ENCODE measurements at regions not wholly inside any gene's neighbourhood (a gene's known extent, or its start where the extent isn't known, plus 50 kb on each side); places are given as distances from the start of the nearest gene placed in this dataset.

DNA sequence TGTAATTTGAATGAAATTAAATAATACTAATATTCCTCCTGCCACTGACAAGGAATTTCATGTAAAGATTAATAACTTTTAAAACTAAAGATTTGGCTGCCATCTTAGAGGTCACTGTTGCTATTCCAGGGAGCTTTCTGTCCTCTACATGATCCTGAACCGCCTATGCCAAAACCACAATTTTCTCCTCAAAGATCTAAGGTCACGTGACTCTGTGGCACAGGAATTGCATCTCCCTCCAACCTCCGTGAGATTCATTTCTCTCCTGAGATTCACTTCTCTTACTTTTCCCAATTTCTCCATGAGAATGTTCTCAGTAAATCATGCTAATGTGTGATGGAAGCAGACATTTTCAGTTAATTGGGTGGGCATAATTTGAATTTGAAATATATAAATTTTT, 379.6 kb upstream of the TSHZ2 start:
- Histone ChIP-seq H3K36me3 (ENCODE audit: control insufficient read depth in 3 of 3, insufficient read depth in 2 of 3, low read depth in 1 of 3, low read length in 3 of 3) (no peaks in the 10 kb centered on the region), H3K27ac (ENCODE audit: low read depth in 1 of 3, low read length in 2 of 3) (no peak overlapping the region), H3K27me3 (ENCODE audit: control insufficient read depth in 3 of 3, insufficient read depth in 3 of 3, low read length in 3 of 3) (no peaks in the 10 kb centered on the region), H3K4me3 (ENCODE audit: low read depth in 1 of 3, low read length in 3 of 3) (no peak overlapping the region), H3K9me3 (ENCODE audit: control insufficient read depth in 2 of 2, insufficient read depth in 1 of 2, low read depth in 1 of 2, low read length in 1 of 2) (no peaks in the 10 kb centered on the region), H3K4me1 (ENCODE audit: control insufficient read depth in 3 of 3, insufficient read depth in 2 of 3, low read depth in 1 of 3, low read length in 2 of 3) (no peaks in the 10 kb centered on the region)
- no peak for DNase-seq
- WGBS, 3 donors = 79 to 83% (median 81%) methylated on average over 3 of the region's 3 CpGs
- no peak for FAIRE-seq

DNA sequence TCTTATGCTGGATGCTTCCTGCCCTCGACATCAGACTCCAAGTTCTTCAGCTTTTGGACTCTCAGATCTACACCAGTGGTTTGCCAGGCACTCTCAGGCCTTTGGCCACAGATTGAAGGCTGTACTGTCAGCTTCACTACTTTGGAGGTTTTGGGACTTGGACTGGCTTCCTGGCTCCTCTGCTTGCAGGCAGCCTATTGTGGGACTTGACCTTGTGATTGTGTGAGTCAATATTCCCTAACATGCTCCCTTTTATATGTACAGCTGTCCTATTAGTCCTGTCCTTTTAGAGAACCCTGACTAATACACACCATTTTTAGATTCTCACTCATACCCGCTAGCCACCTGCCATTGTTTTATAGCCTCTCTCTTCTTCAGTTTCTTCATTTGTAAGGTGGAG, 382.1 kb upstream of the TSHZ2 start:
- no peak overlapping the region for H3K27ac ChIP-seq (ENCODE audit: low read depth in 1 of 3, low read length in 2 of 3)
- H3K27me3 ChIP-seq (ENCODE audit: control insufficient read depth in 3 of 3, insufficient read depth in 3 of 3, low read length in 3 of 3) = no peaks in the 10 kb centered on the region
- H3K4me3 ChIP-seq (ENCODE audit: low read depth in 1 of 3, low read length in 3 of 3) = no peak overlapping the region
- no peaks in the 10 kb centered on the region for H3K4me1 ChIP-seq (ENCODE audit: control insufficient read depth in 3 of 3, insufficient read depth in 2 of 3, low read depth in 1 of 3, low read length in 2 of 3)
- WGBS, 3 donors = 58 to 70% (median 61%) methylated on average over 2 of the region's 2 CpGs
- FAIRE-seq (no peak), DNase-seq (no peak)
- no peaks in the 10 kb centered on the region for H3K36me3 ChIP-seq (ENCODE audit: control insufficient read depth in 3 of 3, insufficient read depth in 2 of 3, low read depth in 1 of 3, low read length in 3 of 3)
- H3K9me3 ChIP-seq (ENCODE audit: control insufficient read depth in 2 of 2, insufficient read depth in 1 of 2, low read depth in 1 of 2, low read length in 1 of 2) = no peaks in the 10 kb centered on the region

GRCh38 chr20:52589251-52589812, 382.8 kb upstream of the TSHZ2 start:
- H3K9me3 ChIP-seq (ENCODE audit: control insufficient read depth in 2 of 2, insufficient read depth in 1 of 2, low read depth in 1 of 2, low read length in 1 of 2) = no peaks in the 10 kb centered on the region
- FAIRE-seq (no peak), DNase-seq (no peak)
- H3K27ac ChIP-seq (ENCODE audit: low read depth in 1 of 3, low read length in 2 of 3) = no peak overlapping the region
- no peaks in the 10 kb centered on the region for H3K27me3 ChIP-seq (ENCODE audit: control insufficient read depth in 3 of 3, insufficient read depth in 3 of 3, low read length in 3 of 3)
- H3K4me1 ChIP-seq (ENCODE audit: control insufficient read depth in 3 of 3, insufficient read depth in 2 of 3, low read depth in 1 of 3, low read length in 2 of 3) = no peaks in the 10 kb centered on the region
- H3K36me3 ChIP-seq (ENCODE audit: control insufficient read depth in 3 of 3, insufficient read depth in 2 of 3, low read depth in 1 of 3, low read length in 3 of 3) = no peaks in the 10 kb centered on the region
- 23 to 60% (median 44%) methylated on average over 3 of the region's 3 CpGs for WGBS, 3 donors
- H3K4me3 ChIP-seq (ENCODE audit: low read depth in 1 of 3, low read length in 3 of 3) = no peak overlapping the region

GRCh38 chr20:52586660-52587059, 385.5 kb upstream of the TSHZ2 start:
- Histone ChIP-seq H3K4me3 (ENCODE audit: low read depth in 1 of 3, low read length in 3 of 3) (no peak overlapping the region), H3K4me1 (ENCODE audit: control insufficient read depth in 3 of 3, insufficient read depth in 2 of 3, low read depth in 1 of 3, low read length in 2 of 3) (no peaks in the 10 kb centered on the region), H3K27ac (ENCODE audit: low read depth in 1 of 3, low read length in 2 of 3) (no peak overlapping the region), H3K27me3 (ENCODE audit: control insufficient read depth in 3 of 3, insufficient read depth in 3 of 3, low read length in 3 of 3) (no peaks in the 10 kb centered on the region), H3K9me3 (ENCODE audit: control insufficient read depth in 2 of 2, insufficient read depth in 1 of 2, low read depth in 1 of 2, low read length in 1 of 2) (no peaks in the 10 kb centered on the region), H3K36me3 (ENCODE audit: control insufficient read depth in 3 of 3, insufficient read depth in 2 of 3, low read depth in 1 of 3, low read length in 3 of 3) (no peaks in the 10 kb centered on the region)
- DNase-seq (no peak), FAIRE-seq (no peak)

DNA sequence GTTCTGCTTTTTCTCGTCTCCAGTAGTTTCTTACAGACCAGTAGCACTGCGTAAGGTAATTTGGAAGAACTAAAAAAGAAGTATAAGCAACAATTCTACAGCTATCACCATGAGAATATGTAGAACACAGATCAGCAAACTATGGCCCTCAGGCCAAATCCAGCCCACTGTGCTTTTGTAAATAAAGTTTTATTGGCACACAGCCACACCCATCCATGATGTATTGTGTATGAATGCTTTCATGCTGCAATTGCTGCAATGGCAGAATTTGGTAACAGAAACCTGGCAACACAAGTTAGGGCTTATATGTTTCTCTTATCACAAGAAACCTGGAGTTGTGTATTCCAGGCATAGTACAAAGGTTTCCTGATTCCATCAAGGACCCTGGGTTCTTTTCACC, 386.8 kb upstream of the TSHZ2 start:
- H3K4me1 ChIP-seq (ENCODE audit: control insufficient read depth in 3 of 3, insufficient read depth in 2 of 3, low read depth in 1 of 3, low read length in 2 of 3) = no peaks in the 10 kb centered on the region
- no peak overlapping the region for H3K4me3 ChIP-seq (ENCODE audit: low read depth in 1 of 3, low read length in 3 of 3)
- 93 to 94% (median 93%) methylated on average over 2 of the region's 2 CpGs for WGBS, 3 donors
- DNase-seq = no peak
- no peak overlapping the region for H3K27ac ChIP-seq (ENCODE audit: low read depth in 1 of 3, low read length in 2 of 3)
- H3K36me3 ChIP-seq (ENCODE audit: control insufficient read depth in 3 of 3, insufficient read depth in 2 of 3, low read depth in 1 of 3, low read length in 3 of 3) = no peaks in the 10 kb centered on the region
- FAIRE-seq = no peak
- H3K9me3 ChIP-seq (ENCODE audit: control insufficient read depth in 2 of 2, insufficient read depth in 1 of 2, low read depth in 1 of 2, low read length in 1 of 2) = no peaks in the 10 kb centered on the region
- H3K27me3 ChIP-seq (ENCODE audit: control insufficient read depth in 3 of 3, insufficient read depth in 3 of 3, low read length in 3 of 3) = no peaks in the 10 kb centered on the region

GRCh38 chr20:52578559-52578958, 387.0 kb upstream of the ZFP64 start:
- Histone ChIP-seq H3K27ac (ENCODE audit: low read depth in 1 of 3, low read length in 2 of 3) (no peak overlapping the region), H3K27me3 (ENCODE audit: control insufficient read depth in 3 of 3, insufficient read depth in 3 of 3, low read length in 3 of 3) (no peaks in the 10 kb centered on the region), H3K36me3 (ENCODE audit: control insufficient read depth in 3 of 3, insufficient read depth in 2 of 3, low read depth in 1 of 3, low read length in 3 of 3) (no peaks in the 10 kb centered on the region), H3K4me3 (ENCODE audit: low read depth in 1 of 3, low read length in 3 of 3) (no peak overlapping the region), H3K4me1 (ENCODE audit: control insufficient read depth in 3 of 3, insufficient read depth in 2 of 3, low read depth in 1 of 3, low read length in 2 of 3) (no peaks in the 10 kb centered on the region), H3K9me3 (ENCODE audit: control insufficient read depth in 2 of 2, insufficient read depth in 1 of 2, low read depth in 1 of 2, low read length in 1 of 2) (no peaks in the 10 kb centered on the region)
- WGBS, 3 donors = 41 to 72% (median 44%) methylated on average over 5 of the region's 5 CpGs
- DNase-seq = no peak
- no peak for FAIRE-seq

- H3K4me1 ChIP-seq (ENCODE audit: control insufficient read depth in 3 of 3, insufficient read depth in 2 of 3, low read depth in 1 of 3, low read length in 2 of 3) = no peaks in the 10 kb centered on the region
- FAIRE-seq = no peak
Measured at GRCh38 chr20:52577696-52578095, 386.1 kb upstream of the ZFP64 start.

GRCh38 chr20:52572687-52573086, 381.1 kb upstream of the ZFP64 start:
- Histone ChIP-seq H3K27ac (ENCODE audit: low read depth in 1 of 3, low read length in 2 of 3) (no peak overlapping the region), H3K9me3 (ENCODE audit: control insufficient read depth in 2 of 2, insufficient read depth in 1 of 2, low read depth in 1 of 2, low read length in 1 of 2) (no peaks in the 10 kb centered on the region), H3K4me3 (ENCODE audit: low read depth in 1 of 3, low read length in 3 of 3) (no peak overlapping the region), H3K27me3 (ENCODE audit: control insufficient read depth in 3 of 3, insufficient read depth in 3 of 3, low read length in 3 of 3) (no peaks in the 10 kb centered on the region), H3K4me1 (ENCODE audit: control insufficient read depth in 3 of 3, insufficient read depth in 2 of 3, low read depth in 1 of 3, low read length in 2 of 3) (no peaks in the 10 kb centered on the region), H3K36me3 (ENCODE audit: control insufficient read depth in 3 of 3, insufficient read depth in 2 of 3, low read depth in 1 of 3, low read length in 3 of 3) (no peaks in the 10 kb centered on the region)
- 76 to 87% (median 82%) methylated on average over 1 of the region's 1 CpG for WGBS, 3 donors
- no peak for DNase-seq
- FAIRE-seq = no peak

More at GRCh38 chr20:52577696-52578095, 386.1 kb upstream of the ZFP64 start:
- H3K27me3 ChIP-seq (ENCODE audit: control insufficient read depth in 3 of 3, insufficient read depth in 3 of 3, low read length in 3 of 3) = no peaks in the 10 kb centered on the region
- H3K4me3 ChIP-seq (ENCODE audit: low read depth in 1 of 3, low read length in 3 of 3) = no peak overlapping the region
- no peak for DNase-seq
- H3K27ac ChIP-seq (ENCODE audit: low read depth in 1 of 3, low read length in 2 of 3) = no peak overlapping the region
- WGBS, 3 donors = 83 to 89% (median 83%) methylated on average over 3 of the region's 3 CpGs
- no peaks in the 10 kb centered on the region for H3K36me3 ChIP-seq (ENCODE audit: control insufficient read depth in 3 of 3, insufficient read depth in 2 of 3, low read depth in 1 of 3, low read length in 3 of 3)
- no peaks in the 10 kb centered on the region for H3K9me3 ChIP-seq (ENCODE audit: control insufficient read depth in 2 of 2, insufficient read depth in 1 of 2, low read depth in 1 of 2, low read length in 1 of 2)

DNA sequence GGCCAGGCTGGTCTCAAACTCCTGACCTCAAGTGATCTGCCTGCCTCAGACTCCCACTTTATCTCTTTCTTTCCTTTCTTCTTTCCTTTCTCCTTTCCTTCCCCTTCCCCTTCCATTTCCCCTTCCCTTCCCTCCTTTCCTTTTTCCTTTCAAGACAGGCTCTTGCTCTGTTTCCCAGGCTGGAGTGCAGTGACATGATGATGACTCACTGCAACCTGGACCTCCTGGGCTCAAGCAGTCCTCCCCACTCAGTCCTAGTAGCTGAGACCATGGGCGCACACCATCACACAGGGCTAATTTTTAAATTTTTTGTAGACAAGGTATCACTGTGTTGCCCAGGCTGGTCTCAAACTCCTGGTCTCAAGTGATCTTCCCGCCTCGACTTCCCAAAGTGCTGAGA, 377.6 kb upstream of the ZFP64 start:
- WGBS, 3 donors = 94 to 97% (median 94%) methylated on average over 3 of the region's 3 CpGs
- Histone ChIP-seq H3K27me3 (ENCODE audit: control insufficient read depth in 3 of 3, insufficient read depth in 3 of 3, low read length in 3 of 3) (no peaks in the 10 kb centered on the region), H3K27ac (ENCODE audit: low read depth in 1 of 3, low read length in 2 of 3) (no peak overlapping the region), H3K4me1 (ENCODE audit: control insufficient read depth in 3 of 3, insufficient read depth in 2 of 3, low read depth in 1 of 3, low read length in 2 of 3) (no peaks in the 10 kb centered on the region), H3K9me3 (ENCODE audit: control insufficient read depth in 2 of 2, insufficient read depth in 1 of 2, low read depth in 1 of 2, low read length in 1 of 2) (no peaks in the 10 kb centered on the region), H3K36me3 (ENCODE audit: control insufficient read depth in 3 of 3, insufficient read depth in 2 of 3, low read depth in 1 of 3, low read length in 3 of 3) (no peaks in the 10 kb centered on the region), H3K4me3 (ENCODE audit: low read depth in 1 of 3, low read length in 3 of 3) (no peak overlapping the region)
- DNase-seq = no peak
- FAIRE-seq = no peak
